ENCODE measurements at regions not wholly inside any gene's neighbourhood (a gene's known extent, or its start where the extent isn't known, plus 50 kb on each side); places are given as distances from the start of the nearest gene placed in this dataset.

DNA sequence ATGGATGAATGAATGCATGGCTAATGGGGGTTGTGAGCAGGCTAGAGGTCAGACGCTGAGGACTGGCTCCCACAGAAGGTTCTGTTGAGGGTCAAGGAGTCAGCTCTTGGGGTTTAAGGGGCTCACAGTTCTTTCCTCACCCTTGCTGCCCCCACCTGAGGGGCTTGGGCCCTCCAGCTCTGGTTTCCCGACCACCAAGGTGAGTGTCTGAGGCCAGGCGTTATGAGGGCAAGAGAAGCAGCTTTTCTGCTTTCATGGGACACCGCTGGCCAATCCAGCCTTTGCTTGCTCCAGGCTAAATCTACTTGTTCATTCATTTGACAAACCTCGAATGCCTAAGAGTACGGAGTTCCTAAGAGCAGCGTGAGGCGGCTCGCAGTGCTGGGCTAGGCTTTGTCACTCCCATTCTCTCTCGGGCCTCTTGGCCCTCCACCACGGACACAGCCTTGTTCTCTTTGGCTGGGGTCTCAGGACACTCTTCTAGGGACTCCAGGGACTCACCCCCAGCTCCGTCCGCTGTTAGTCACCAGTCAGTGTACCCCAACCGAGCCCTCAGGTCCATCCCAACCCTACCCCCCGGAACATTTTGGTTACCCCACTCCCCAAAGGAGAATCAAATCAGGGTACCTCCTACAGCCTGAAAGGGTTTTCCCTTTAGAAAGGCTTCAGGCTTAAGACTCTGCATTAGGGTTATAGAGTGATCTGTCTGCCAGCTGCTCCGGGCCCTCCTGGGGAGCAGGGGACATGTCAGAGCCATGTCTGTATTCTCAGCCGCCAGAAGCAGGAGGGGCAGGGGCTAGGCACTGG is 210.1 kb upstream of the MVB12B start:
- no peak for TF ChIP-seq POLR2A (IDR thresholded peaks at IDR 0.05; ENCODE audit: low read length)
- TF ChIP-seq GATA1 (IDR thresholded peaks at IDR 0.05; ENCODE audit: low read depth, low read length): no peak

Measured in erythroblast (primary cell).